ENCODE measurements at regions not wholly inside any gene's neighbourhood (a gene's known extent, or its start where the extent isn't known, plus 50 kb on each side); places are given as distances from the start of the nearest gene placed in this dataset.

GRCh38 chr2:7904319-7904718 lies 777.5 kb upstream of the ID2 start:
- Histone ChIP-seq H3K4me1 (no peaks in the 10 kb centered on the region), H3K9me3 (no peaks in the 10 kb centered on the region), H3K27me3 (ENCODE audit: low read depth) (no peaks in the 10 kb centered on the region), H3K36me3 (replicated peaks) (no peaks in the 10 kb centered on the region), H3K4me3 (no peak overlapping the region)
- in situ Hi-C loops (cut with MboI; ENCODE audit: low sequenced_read_pairs), result no loop called here
- no peak for DNase-seq (ENCODE audit: low spot score in 2 of 2)

GRCh38 chr2:7905756-7906155 lies 776.1 kb upstream of the ID2 start:
- DNase-seq (ENCODE audit: low spot score in 2 of 2), result no peak
- H3K4me3 ChIP-seq, result no peak overlapping the region
- no peaks in the 10 kb centered on the region for H3K27me3 ChIP-seq (ENCODE audit: low read depth)
- no peaks in the 10 kb centered on the region for H3K9me3 ChIP-seq
- H3K36me3 ChIP-seq (replicated peaks), result no peaks in the 10 kb centered on the region
- in situ Hi-C loops (cut with MboI; ENCODE audit: low sequenced_read_pairs), result no loop called here
- no peaks in the 10 kb centered on the region for H3K4me1 ChIP-seq

GRCh38 chr2:7906431-7906830 lies 775.4 kb upstream of the ID2 start:
- Histone ChIP-seq H3K4me1 (no peaks in the 10 kb centered on the region), H3K27me3 (ENCODE audit: low read depth) (no peaks in the 10 kb centered on the region), H3K36me3 (replicated peaks) (no peaks in the 10 kb centered on the region), H3K4me3 (no peak overlapping the region), H3K9me3 (no peaks in the 10 kb centered on the region)
- in situ Hi-C loops (cut with MboI; ENCODE audit: low sequenced_read_pairs), result no loop called here
- no peak for DNase-seq (ENCODE audit: low spot score in 2 of 2)

GRCh38 chr2:7907041-7907440 lies 774.8 kb upstream of the ID2 start:
- Histone ChIP-seq H3K4me3 (no peak overlapping the region), H3K36me3 (replicated peaks) (no peaks in the 10 kb centered on the region), H3K27me3 (ENCODE audit: low read depth) (no peaks in the 10 kb centered on the region), H3K9me3 (no peaks in the 10 kb centered on the region), H3K4me1 (no peaks in the 10 kb centered on the region)
- in situ Hi-C loops (cut with MboI; ENCODE audit: low sequenced_read_pairs), result no loop called here
- DNase-seq (ENCODE audit: low spot score in 2 of 2), result no peak

GRCh38 chr2:7910752-7911151 lies 771.1 kb upstream of the ID2 start:
- Histone ChIP-seq H3K4me3 (no peak overlapping the region), H3K27me3 (ENCODE audit: low read depth) (no peaks in the 10 kb centered on the region), H3K9me3 (no peaks in the 10 kb centered on the region), H3K36me3 (replicated peaks) (no peaks in the 10 kb centered on the region), H3K4me1 (no peaks in the 10 kb centered on the region)
- in situ Hi-C loops (cut with MboI; ENCODE audit: low sequenced_read_pairs), result no loop called here
- no peak for DNase-seq (ENCODE audit: low spot score in 2 of 2)

DNA sequence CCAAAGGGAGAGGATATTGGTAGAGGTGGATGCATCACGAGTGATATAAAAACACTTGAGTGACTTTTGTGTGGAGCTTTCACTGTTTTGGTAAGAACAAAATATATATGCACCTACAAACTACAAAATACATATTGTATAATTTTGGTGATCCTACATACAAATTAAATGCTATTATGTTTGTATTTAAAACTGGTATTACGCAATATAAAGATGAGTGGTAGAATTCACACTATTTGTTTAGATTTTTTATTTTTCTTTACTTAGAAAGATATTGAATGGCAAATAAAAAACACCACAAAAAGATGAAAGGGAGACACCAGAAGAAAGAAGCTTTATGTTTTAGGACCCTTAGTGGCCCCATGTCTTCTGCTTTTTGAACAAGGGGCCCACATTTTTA lies 770.7 kb upstream of the ID2 start:
- Histone ChIP-seq H3K4me1 (no peaks in the 10 kb centered on the region), H3K9me3 (no peaks in the 10 kb centered on the region), H3K27me3 (ENCODE audit: low read depth) (no peaks in the 10 kb centered on the region), H3K36me3 (replicated peaks) (no peaks in the 10 kb centered on the region), H3K4me3 (no peak overlapping the region)
- DNase-seq (ENCODE audit: low spot score in 2 of 2), result no peak
- in situ Hi-C loops (cut with MboI; ENCODE audit: low sequenced_read_pairs), result no loop called here

- no peaks in the 10 kb centered on the region for H3K9me3 ChIP-seq
- no peak overlapping the region for H3K4me3 ChIP-seq
- DNase-seq (ENCODE audit: low spot score in 2 of 2), result no peak
- H3K27me3 ChIP-seq (ENCODE audit: low read depth), result no peaks in the 10 kb centered on the region
- H3K36me3 ChIP-seq (replicated peaks), result no peaks in the 10 kb centered on the region
- in situ Hi-C loops (cut with MboI; ENCODE audit: low sequenced_read_pairs), result no loop called here
- H3K4me1 ChIP-seq, result no peaks in the 10 kb centered on the region
Observed at GRCh38 chr2:7913974-7914373, 767.9 kb upstream of the ID2 start.

DNA sequence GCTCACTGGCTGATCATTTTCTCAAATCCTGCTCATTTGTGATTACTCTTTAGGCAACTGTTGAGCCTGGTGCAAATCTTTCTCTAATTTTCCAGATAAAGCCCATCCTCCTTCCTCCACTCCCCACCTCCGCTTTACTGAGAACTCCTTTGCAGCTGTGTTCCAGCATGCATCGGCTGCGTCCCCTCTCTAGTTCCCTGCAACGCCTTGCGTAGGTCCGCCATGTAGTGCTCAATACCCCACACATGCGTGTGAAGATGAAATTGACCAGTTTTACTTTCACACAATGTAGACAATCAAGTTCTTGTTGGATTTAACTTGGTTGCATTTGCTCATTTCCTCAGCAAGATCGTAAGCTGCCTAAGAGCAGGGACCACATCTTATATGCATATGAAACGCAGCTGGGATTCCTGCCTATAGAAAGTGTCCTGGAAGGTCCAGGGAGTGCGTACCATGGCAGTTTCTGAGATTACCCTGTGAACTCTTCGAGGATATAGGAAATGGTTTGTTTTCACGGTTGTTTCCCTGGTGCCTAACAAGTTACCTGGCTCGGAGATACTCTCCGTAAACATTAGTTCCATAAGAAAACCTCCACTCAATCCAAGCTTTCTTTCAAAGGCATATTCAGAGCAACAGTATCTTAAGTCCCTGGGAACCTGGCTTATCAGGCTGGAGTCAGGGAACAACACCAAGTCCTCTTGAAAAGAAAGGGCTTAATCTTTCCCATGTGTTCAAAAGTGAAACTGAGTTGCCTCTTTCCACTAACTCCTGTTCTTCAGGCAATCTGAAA lies 766.4 kb upstream of the ID2 start:
- Histone ChIP-seq H3K27me3 (ENCODE audit: low read depth) (no peaks in the 10 kb centered on the region), H3K4me3 (no peak overlapping the region), H3K4me1 (no peaks in the 10 kb centered on the region), H3K9me3 (no peaks in the 10 kb centered on the region), H3K36me3 (replicated peaks) (no peaks in the 10 kb centered on the region)
- no peak for DNase-seq (ENCODE audit: low spot score in 2 of 2)
- in situ Hi-C loops (cut with MboI; ENCODE audit: low sequenced_read_pairs), result no loop called here

DNA sequence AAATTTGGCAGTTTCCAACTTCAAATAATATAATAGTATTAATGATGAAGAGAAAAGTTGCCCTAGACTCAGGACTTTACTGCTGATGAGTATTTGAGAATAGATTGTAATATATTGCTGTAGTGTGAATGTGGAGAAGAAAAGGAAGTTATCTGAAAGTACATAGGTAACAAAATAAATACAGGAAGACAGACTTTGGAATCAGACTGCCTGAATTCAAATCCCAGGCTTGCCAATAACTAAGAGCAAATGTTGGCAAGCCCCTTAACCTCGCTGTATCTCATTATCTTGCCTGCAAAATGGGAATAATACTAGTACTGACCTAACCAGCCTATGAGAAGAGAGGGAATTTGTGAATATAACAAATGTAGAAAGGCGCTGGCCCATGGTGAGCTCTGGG lies 765.2 kb upstream of the ID2 start:
- in situ Hi-C loops (cut with MboI; ENCODE audit: low sequenced_read_pairs), result no loop called here
- H3K4me1 ChIP-seq, result no peaks in the 10 kb centered on the region

GRCh38 chr2:7919510-7919909 lies 762.3 kb upstream of the ID2 start:
- no peaks in the 10 kb centered on the region for H3K9me3 ChIP-seq
- in situ Hi-C loops (cut with MboI; ENCODE audit: low sequenced_read_pairs), result no loop called here

More for the DNA sequence above, 765.2 kb upstream of the ID2 start:
- no peak for DNase-seq (ENCODE audit: low spot score in 2 of 2)
- no peaks in the 10 kb centered on the region for H3K36me3 ChIP-seq (replicated peaks)
- no peak overlapping the region for H3K4me3 ChIP-seq
- no peaks in the 10 kb centered on the region for H3K9me3 ChIP-seq
- no peaks in the 10 kb centered on the region for H3K27me3 ChIP-seq (ENCODE audit: low read depth)

GRCh38 chr2:7924023-7924762 lies 757.7 kb upstream of the ID2 start:
- Histone ChIP-seq H3K4me1 (no peaks in the 10 kb centered on the region), H3K36me3 (replicated peaks) (no peaks in the 10 kb centered on the region), H3K4me3 (no peak overlapping the region), H3K27me3 (ENCODE audit: low read depth) (no peaks in the 10 kb centered on the region), H3K9me3 (no peaks in the 10 kb centered on the region)
- no peak for DNase-seq (ENCODE audit: low spot score in 2 of 2)
- in situ Hi-C loops (cut with MboI; ENCODE audit: low sequenced_read_pairs), result no loop called here

More at GRCh38 chr2:7919510-7919909, 762.3 kb upstream of the ID2 start:
- Histone ChIP-seq H3K27me3 (ENCODE audit: low read depth) (no peaks in the 10 kb centered on the region), H3K4me1 (no peaks in the 10 kb centered on the region), H3K4me3 (no peak overlapping the region), H3K36me3 (replicated peaks) (no peaks in the 10 kb centered on the region)
- DNase-seq (ENCODE audit: low spot score in 2 of 2), result no peak

DNA sequence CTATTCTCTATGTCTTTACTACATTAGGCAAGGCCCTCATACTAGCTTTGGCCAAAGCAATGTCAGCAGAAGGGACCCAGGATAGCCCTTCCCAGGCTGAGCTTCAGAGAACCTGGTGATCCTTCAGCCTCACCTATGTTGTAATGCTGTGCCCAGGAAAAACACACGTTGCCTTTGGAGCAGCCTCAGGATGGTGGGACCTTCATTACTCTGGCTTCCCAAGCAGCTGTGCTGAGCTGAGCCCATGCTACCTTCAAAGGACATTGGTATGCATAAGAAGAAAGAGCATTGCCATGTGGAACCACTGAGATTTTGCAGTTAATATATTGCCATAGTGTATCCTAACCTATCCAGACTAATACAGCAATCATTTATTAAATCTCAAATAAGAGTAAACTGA lies 756.4 kb upstream of the ID2 start:
- H3K4me3 ChIP-seq, result no peak overlapping the region
- in situ Hi-C loops (cut with MboI; ENCODE audit: low sequenced_read_pairs), result no loop called here
- no peaks in the 10 kb centered on the region for H3K9me3 ChIP-seq
- H3K36me3 ChIP-seq (replicated peaks), result no peaks in the 10 kb centered on the region
- H3K27me3 ChIP-seq (ENCODE audit: low read depth), result no peaks in the 10 kb centered on the region
- H3K4me1 ChIP-seq, result no peaks in the 10 kb centered on the region
- no peak for DNase-seq (ENCODE audit: low spot score in 2 of 2)

- no peaks in the 10 kb centered on the region for H3K9me3 ChIP-seq
- H3K27me3 ChIP-seq (ENCODE audit: low read depth), result no peaks in the 10 kb centered on the region
- H3K4me1 ChIP-seq, result no peaks in the 10 kb centered on the region
- no peak for DNase-seq (ENCODE audit: low spot score in 2 of 2)
- in situ Hi-C loops (cut with MboI; ENCODE audit: low sequenced_read_pairs), result no loop called here
- H3K4me3 ChIP-seq, result no peak overlapping the region
- H3K36me3 ChIP-seq (replicated peaks), result no peaks in the 10 kb centered on the region
Observed at GRCh38 chr2:7927691-7928090, 754.2 kb upstream of the ID2 start.

DNA sequence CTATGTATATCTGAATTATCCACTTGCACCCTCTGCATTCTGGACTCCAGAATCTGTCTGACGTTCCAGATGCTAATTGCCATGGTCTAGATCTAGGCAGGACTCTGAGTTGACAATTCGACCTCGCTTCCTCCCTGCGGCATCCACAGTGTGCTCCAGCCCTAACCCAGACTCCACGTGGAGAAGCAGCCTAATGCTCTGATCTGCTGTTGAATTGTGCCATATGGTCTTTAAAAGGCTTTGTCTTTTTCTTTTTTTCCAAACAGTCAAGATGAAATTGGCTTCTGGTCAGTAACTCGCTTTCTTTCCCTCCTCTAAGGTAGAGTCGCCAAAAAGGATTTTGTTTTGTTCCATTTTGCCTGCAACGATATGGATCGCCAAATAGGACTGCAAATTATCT lies 752.6 kb upstream of the ID2 start:
- Histone ChIP-seq H3K4me3 (no peak overlapping the region), H3K27me3 (ENCODE audit: low read depth) (no peaks in the 10 kb centered on the region), H3K4me1 (no peaks in the 10 kb centered on the region), H3K9me3 (no peaks in the 10 kb centered on the region), H3K36me3 (replicated peaks) (no peaks in the 10 kb centered on the region)
- in situ Hi-C loops (cut with MboI; ENCODE audit: low sequenced_read_pairs), result no loop called here
- DNase-seq (ENCODE audit: low spot score in 2 of 2), result no peak

Data from HAP-1 (cell line).